A673 (cell line): ENCODE measurements at regions not wholly inside any gene's neighbourhood (a gene's known extent, or its start where the extent isn't known, plus 50 kb on each side); places are given as distances from the start of the nearest gene placed in this dataset.

Experiments used
- CTCF ChIP-seq: fragments of 300-800, 200-600 bp; sonication (generic); conservative IDR thresholded peaks from 2 replicates; pipeline ENCODE4 v1.5.1; 2017; ENCODE audit warnings: low read depth, mild to moderate bottlenecking, antibody characterized with exemption, low read length, moderate library complexity, mixed read lengths
- EZH2 ChIP-seq: fragments of 200-600 bp; sonication (generic); IDR thresholded peaks from 2 replicates; pipeline ENCODE4 v1.6.1; 2017; ENCODE audit warnings: borderline replicate concordance, low read depth, mild to moderate bottlenecking, mixed read lengths, antibody characterized with exemption, low read length; ENCODE audit not compliant: poor library complexity, severe bottlenecking

- no peak for TF ChIP-seq CTCF
- no peak for TF ChIP-seq EZH2
These were observed 183.9 kb upstream of the CDH5 start for GRCh38 chr16:66182592-66182991.
